Esophagus squamous epithelium (tissue), 4 donors: ENCODE measurements at regions not wholly inside any gene's neighbourhood (a gene's known extent, or its start where the extent isn't known, plus 50 kb on each side); places are given as distances from the start of the nearest gene placed in this dataset.

ENCODE experiments used
- CTCF ChIP-seq, 6 experiments: fragments of 450-650 bp in 4 of 6; fragments of 200-600 bp in 2 of 6; sonication (generic) in 2 of 6; IDR thresholded peaks; one replicate each; pipeline ENCODE4 v1.5.1; 2016 to 2019; ENCODE audit warnings: antibody characterized with exemption in 6 of 6, mild to moderate bottlenecking in 4 of 6, moderate library complexity in 4 of 6
- POLR2A ChIP-seq, 4 donors: fragments of 450-650 bp; IDR thresholded peaks; one replicate each; pipeline ENCODE4 v1.6.1; 2017; ENCODE audit warnings: antibody characterized with exemption in 4 of 4, mild to moderate bottlenecking in 4 of 4, moderate library complexity in 3 of 4

GRCh38 chr17:72474243-72474642 is 353.4 kb downstream of the SOX9 start:
- TF ChIP-seq POLR2A (IDR thresholded peaks at IDR 0.05) (no peak), CTCF (IDR thresholded peaks at IDR 0.05) (no peak)
